Ishikawa (cell line): ENCODE measurements at regions not wholly inside any gene's neighbourhood (a gene's known extent, or its start where the extent isn't known, plus 50 kb on each side); places are given as distances from the start of the nearest gene placed in this dataset.

Experiments used
- CREB1 ChIP-seq: IDR thresholded peaks from 2 replicates; pipeline ENCODE4 v1.6.1; 2012; ENCODE audit warnings: low read depth
- TAF1 ChIP-seq: IDR thresholded peaks from 2 replicates; pipeline ENCODE4 v1.6.1; 2012; ENCODE audit warnings: low read depth, mild to moderate bottlenecking
- YY1 ChIP-seq: IDR thresholded peaks from 2 replicates; pipeline ENCODE4 v1.6.1; 2012; ENCODE audit warnings: low read depth

DNA sequence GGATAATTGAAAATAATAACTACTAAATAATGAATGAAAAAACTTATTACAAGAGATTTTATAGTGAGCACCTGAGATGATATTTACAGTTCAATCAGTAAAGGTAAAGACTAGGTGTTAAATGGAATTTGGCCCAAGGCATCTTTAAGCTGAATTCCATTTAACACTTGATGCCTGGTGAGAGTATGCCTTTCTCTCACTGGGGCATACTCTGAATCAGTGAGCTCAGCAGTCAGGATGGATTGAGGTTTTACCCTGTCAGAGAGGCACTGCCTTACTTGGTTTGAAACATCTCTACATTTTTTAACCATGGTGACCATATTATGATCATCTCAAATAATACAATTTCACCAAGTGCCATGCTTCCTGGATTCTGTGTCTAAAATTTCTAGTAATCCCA lies 1416.3 kb downstream of the MAT2B start:
- TF ChIP-seq YY1 (no peak), TAF1 (no peak), CREB1 (no peak)
